Hepatocyte (in vitro differentiated cells): ENCODE measurements at regions not wholly inside any gene's neighbourhood (a gene's known extent, or its start where the extent isn't known, plus 50 kb on each side); places are given as distances from the start of the nearest gene placed in this dataset.

ENCODE experiments used
- DNase-seq: peaks from one replicate; pipeline ENCODE4 v3.0.0-alpha.2; 2016; ENCODE audit warnings: low spot score
- H2AFZ ChIP-seq: fragments of 200-600 bp; sonication (generic); 2 replicates; pipeline ENCODE4 v1.6.0; 2016; ENCODE audit warnings: antibody characterized with exemption, mild to moderate bottlenecking
- H3K27ac ChIP-seq: fragments of 200-600 bp; sonication (generic); 2 replicates; pipeline ENCODE4 v1.5.1; 2016; ENCODE audit warnings: mild to moderate bottlenecking
- H3K27me3 ChIP-seq: fragments of 200-600 bp; sonication (generic); 2 replicates; pipeline ENCODE4 v1.6.1; 2016
- H3K36me3 ChIP-seq: fragments of 200-600 bp; sonication (generic); replicated peaks from 2 replicates; pipeline ENCODE4 v1.5.1; 2016; ENCODE audit warnings: low read depth; ENCODE audit not compliant: insufficient read depth
- H3K4me1 ChIP-seq: fragments of 200-600 bp; sonication (generic); 2 replicates; pipeline ENCODE4 v1.5.1; 2016; ENCODE audit warnings: mild to moderate bottlenecking, moderate library complexity; ENCODE audit not compliant: insufficient read depth
- H3K4me2 ChIP-seq: fragments of 200-600 bp; sonication (generic); 2 replicates; pipeline ENCODE4 v1.6.0; 2016
- H3K4me3 ChIP-seq: fragments of 200-600 bp; sonication (generic); 2 replicates; pipeline ENCODE4 v1.5.1; 2016; ENCODE audit warnings: mild to moderate bottlenecking
- H3K79me2 ChIP-seq: fragments of 200-600 bp; sonication (generic); 2 replicates; pipeline ENCODE4 v1.6.0; 2017; ENCODE audit warnings: mild to moderate bottlenecking
- H3K9me2 ChIP-seq: fragments of 200-600 bp; sonication (generic); replicated peaks from 2 replicates; pipeline ENCODE4 v1.6.0; 2017; ENCODE audit warnings: mild to moderate bottlenecking; ENCODE audit not compliant: insufficient read depth
- H3K9me3 ChIP-seq: fragments of 200-600 bp; sonication (generic); 2 replicates; pipeline ENCODE4 v1.5.1; 2016; ENCODE audit warnings: low read depth, mild to moderate bottlenecking
- H4K20me1 ChIP-seq: fragments of 200-600 bp; sonication (generic); 2 replicates; pipeline ENCODE4 v1.6.0; 2016; ENCODE audit warnings: mild to moderate bottlenecking; ENCODE audit not compliant: insufficient read depth, poor library complexity, severe bottlenecking
- CTCF ChIP-seq: fragments of 200-600 bp; sonication (generic); IDR thresholded peaks from 2 replicates; pipeline ENCODE4 v1.5.1; 2016; ENCODE audit warnings: antibody characterized with exemption, mild to moderate bottlenecking; ENCODE audit not compliant: poor library complexity
- EZH2 ChIP-seq: fragments of 200-600 bp; sonication (generic); IDR thresholded peaks from 2 replicates; pipeline ENCODE4 v1.6.1; 2016; ENCODE audit warnings: antibody characterized with exemption, mild to moderate bottlenecking, borderline replicate concordance
- EZH2phosphoT487 ChIP-seq: fragments of 200-600 bp; sonication (generic); IDR thresholded peaks from one replicate; pipeline ENCODE4 v1.6.1; 2018; ENCODE audit warnings: antibody characterized with exemption, mild to moderate bottlenecking, low read depth, moderate library complexity; ENCODE audit not compliant: unreplicated experiment, severe bottlenecking
- WGBS: methylation state at CpG from one replicate; pipeline ENCODE4 v1.1.6; 2016; ENCODE audit warnings: low lambda C conversion rate; ENCODE audit errors: missing lambda C conversion rate; 5-methylcytosine and 5-hydroxymethylcytosine counted together

- Histone ChIP-seq H4K20me1 (no peaks in the 10 kb centered on the region), H3K4me1 (peaks cover 24% of the 10 kb centered on the region), H3K9me3 (no peaks in the 10 kb centered on the region), H3K4me3 (no peak overlapping the region), H3K27me3 (no peaks in the 10 kb centered on the region), H3K4me2 (peak overlapping the region; percentile 28), H3K79me2 (no peaks in the 10 kb centered on the region), H3K9me2 (no peaks in the 10 kb centered on the region), H3K36me3 (no peaks in the 10 kb centered on the region), H2AFZ (no peak overlapping the region), H3K27ac (peak overlapping the region; percentile 81)
- DNase-seq = peak; percentile 86
- TF ChIP-seq EZH2phosphoT487 (no peak), CTCF (no peak), EZH2 (no peak)
- WGBS = 64% methylated on average over 10 of the region's 10 CpGs
Observed at GRCh38 chr11:27234043-27234668, 128.9 kb downstream of the CCDC34 start.

GRCh38 chr11:27233654-27234042 lies 129.4 kb downstream of the CCDC34 start:
- H3K4me3 ChIP-seq = no peak overlapping the region
- TF ChIP-seq CTCF (no peak), EZH2 (no peak), EZH2phosphoT487 (no peak)
- 89% methylated on average over 3 of the region's 3 CpGs for WGBS

GRCh38 chr11:27231530-27231929 lies 131.5 kb downstream of the CCDC34 start:
- Histone ChIP-seq H4K20me1 (no peaks in the 10 kb centered on the region), H3K4me3 (no peak overlapping the region), H3K4me2 (no peak overlapping the region), H3K9me2 (no peaks in the 10 kb centered on the region), H3K27ac (no peak overlapping the region), H3K9me3 (no peaks in the 10 kb centered on the region), H3K36me3 (no peaks in the 10 kb centered on the region), H3K79me2 (no peaks in the 10 kb centered on the region), H3K27me3 (no peaks in the 10 kb centered on the region), H3K4me1 (peaks cover 18% of the 10 kb centered on the region), H2AFZ (no peak overlapping the region)
- 63% methylated on average over 6 of the region's 6 CpGs for WGBS
- TF ChIP-seq CTCF (no peak), EZH2 (no peak), EZH2phosphoT487 (no peak)
- no peak for DNase-seq

More at GRCh38 chr11:27233654-27234042, 129.4 kb downstream of the CCDC34 start:
- no peaks in the 10 kb centered on the region for H3K9me3 ChIP-seq
- no peaks in the 10 kb centered on the region for H3K79me2 ChIP-seq
- peak overlapping the region; percentile 81 for H3K27ac ChIP-seq
- no peaks in the 10 kb centered on the region for H3K36me3 ChIP-seq
- peaks cover 24% of the 10 kb centered on the region for H3K4me1 ChIP-seq
- no peaks in the 10 kb centered on the region for H3K27me3 ChIP-seq
- DNase-seq = no peak
- no peaks in the 10 kb centered on the region for H4K20me1 ChIP-seq
- H3K4me2 ChIP-seq = no peak overlapping the region
- H3K9me2 ChIP-seq = no peaks in the 10 kb centered on the region
- no peak overlapping the region for H2AFZ ChIP-seq

- no peak for TF ChIP-seq CTCF
- no peak for TF ChIP-seq EZH2phosphoT487
- TF ChIP-seq EZH2 = no peak
- Histone ChIP-seq H2AFZ (no peak overlapping the region), H3K79me2 (no peaks in the 10 kb centered on the region), H3K9me3 (no peaks in the 10 kb centered on the region), H4K20me1 (no peaks in the 10 kb centered on the region), H3K4me2 (no peak overlapping the region), H3K36me3 (no peaks in the 10 kb centered on the region), H3K27me3 (no peaks in the 10 kb centered on the region), H3K27ac (no peak overlapping the region), H3K9me2 (no peaks in the 10 kb centered on the region), H3K4me1 (peaks cover 16% of the 10 kb centered on the region), H3K4me3 (no peak overlapping the region)
- DNase-seq = no peak
- 100% methylated on average over 1 of the region's 1 CpG for WGBS
Observed at GRCh38 chr11:27230192-27230572, 132.8 kb downstream of the CCDC34 start.
